H9 (cell line): ENCODE measurements at regions not wholly inside any gene's neighbourhood (a gene's known extent, or its start where the extent isn't known, plus 50 kb on each side); places are given as distances from the start of the nearest gene placed in this dataset.

ENCODE experiments used
- DNase-seq: peaks from one replicate; pipeline ENCODE4 v3.0.0-alpha.2; 2017
- H2AFZ ChIP-seq: one replicate; pipeline ENCODE4 v1.6.1; 2013; ENCODE audit warnings: mild to moderate bottlenecking, low read length, control low read depth, moderate library complexity
- H2AK5ac ChIP-seq: 2 replicates; pipeline ENCODE4 v1.6.1; 2013; ENCODE audit warnings: low read length, control low read depth, mixed read lengths; ENCODE audit not compliant: insufficient read length
- H2BK120ac ChIP-seq: one replicate; pipeline ENCODE4 v1.6.1; 2013; ENCODE audit warnings: low read depth, mild to moderate bottlenecking, low read length, control low read depth, inconsistent platforms; ENCODE audit not compliant: poor library complexity, severe bottlenecking
- H2BK12ac ChIP-seq: 2 replicates; pipeline ENCODE4 v1.6.1; 2013; ENCODE audit warnings: low read length, control low read depth, mixed read lengths, low read depth; ENCODE audit not compliant: insufficient read length
- H2BK15ac ChIP-seq: 2 replicates; pipeline ENCODE4 v1.6.1; 2013; ENCODE audit warnings: low read depth, low read length, control low read depth
- H2BK20ac ChIP-seq: one replicate; pipeline ENCODE4 v1.6.1; 2013; ENCODE audit warnings: low read depth, mild to moderate bottlenecking, low read length, control low read depth, inconsistent platforms; ENCODE audit not compliant: poor library complexity, severe bottlenecking
- H2BK5ac ChIP-seq: 2 replicates; pipeline ENCODE4 v1.6.1; 2013; ENCODE audit warnings: low read length, control low read depth, mixed read lengths; ENCODE audit not compliant: insufficient read length
- H3K14ac ChIP-seq: 2 replicates; pipeline ENCODE4 v1.6.1; 2013; ENCODE audit warnings: low read length, control low read depth; ENCODE audit not compliant: insufficient read depth
- H3K18ac ChIP-seq: 2 replicates; pipeline ENCODE4 v1.6.1; 2013; ENCODE audit warnings: low read depth, mild to moderate bottlenecking, mixed read lengths, low read length, control low read depth; ENCODE audit not compliant: insufficient read length
- H3K23ac ChIP-seq: 2 replicates; pipeline ENCODE4 v1.6.1; 2013; ENCODE audit warnings: low read length, control low read depth, mixed read lengths, low read depth; ENCODE audit not compliant: insufficient read length
- H3K23me2 ChIP-seq: 2 replicates; pipeline ENCODE4 v1.6.1; 2013; ENCODE audit warnings: low read depth, mild to moderate bottlenecking, mixed read lengths, low read length, control low read depth; ENCODE audit not compliant: insufficient read length, poor library complexity, severe bottlenecking
- H3K27ac ChIP-seq: 2 replicates; pipeline ENCODE4 v1.5.1; 2013; ENCODE audit warnings: low read length, control low read depth, mixed read lengths, low read depth; ENCODE audit not compliant: insufficient read length
- H3K27me3 ChIP-seq: 2 replicates; pipeline ENCODE4 v1.6.1; 2013; ENCODE audit warnings: low read length, control low read depth, inconsistent platforms; ENCODE audit not compliant: insufficient read depth
- H3K4ac ChIP-seq: 2 replicates; pipeline ENCODE4 v1.6.1; 2013; ENCODE audit warnings: low read depth, mild to moderate bottlenecking, control low read depth, inconsistent platforms, low read length, moderate library complexity
- H3K4me1 ChIP-seq: 2 replicates; pipeline ENCODE4 v1.6.1; 2013; ENCODE audit warnings: low read length, control low read depth, inconsistent platforms; ENCODE audit not compliant: insufficient read depth
- H3K4me2 ChIP-seq: 2 replicates; pipeline ENCODE4 v1.6.1; 2013; ENCODE audit warnings: low read length, control low read depth, mixed read lengths; ENCODE audit not compliant: insufficient read length, insufficient read depth
- H3K56ac ChIP-seq: 2 replicates; pipeline ENCODE4 v1.6.1; 2013; ENCODE audit warnings: low read depth, mild to moderate bottlenecking, mixed read lengths, low read length, control low read depth; ENCODE audit not compliant: insufficient read length
- H3K79me1 ChIP-seq: 2 replicates; pipeline ENCODE4 v1.6.1; 2013; ENCODE audit warnings: low read depth, mild to moderate bottlenecking, moderate library complexity, low read length, control low read depth, inconsistent platforms; ENCODE audit not compliant: insufficient read depth, poor library complexity, severe bottlenecking
- H3K79me2 ChIP-seq: 2 replicates; pipeline ENCODE4 v1.6.1; 2013; ENCODE audit warnings: low read length, control low read depth, inconsistent platforms; ENCODE audit not compliant: insufficient read depth
- H3K9ac ChIP-seq: 2 replicates; pipeline ENCODE4 v1.6.1; 2013; ENCODE audit warnings: low read length, control low read depth, mixed read lengths; ENCODE audit not compliant: insufficient read length; ENCODE audit errors: extremely low read depth
- H3K9me3 ChIP-seq: one replicate; pipeline ENCODE4 v1.6.1; 2013; ENCODE audit warnings: low read depth, low read length, inconsistent platforms; ENCODE audit not compliant: control insufficient read depth
- H3T11ph ChIP-seq: one replicate; pipeline ENCODE4 v1.6.1; 2013; ENCODE audit warnings: mild to moderate bottlenecking, low read length, control low read depth, inconsistent platforms
- H4K20me1 ChIP-seq: one replicate; pipeline ENCODE4 v1.6.1; 2013; ENCODE audit not compliant: control insufficient read depth, insufficient read length, insufficient read depth
- H4K5ac ChIP-seq: 2 replicates; pipeline ENCODE4 v1.6.1; 2013; ENCODE audit warnings: low read depth, mild to moderate bottlenecking, mixed read lengths, low read length, control low read depth; ENCODE audit not compliant: insufficient read length
- H4K8ac ChIP-seq: replicated peaks from 2 replicates; pipeline ENCODE4 v1.6.1; 2013; ENCODE audit warnings: low read length, control low read depth, mixed read lengths, low read depth; ENCODE audit not compliant: insufficient read length
- H4K91ac ChIP-seq: 2 replicates; pipeline ENCODE4 v1.6.1; 2013; ENCODE audit warnings: low read depth, mild to moderate bottlenecking, moderate library complexity, mixed read lengths, low read length, control low read depth; ENCODE audit not compliant: insufficient read length
- H3K27ac Mint-ChIP-seq, 3 experiments: 2 replicates in 2 of 3; 3 replicates in 1 of 3; pipeline ENCODE4 v1.8.0; 2020 to 2021; ENCODE audit warnings: mixed read lengths in 3 of 3, mild to moderate bottlenecking in 1 of 3, moderate library complexity in 1 of 3
- H3K27me3 Mint-ChIP-seq: 2 replicates; pipeline ENCODE4 v1.8.0; 2021; ENCODE audit warnings: low read depth, mild to moderate bottlenecking, moderate library complexity, mixed read lengths
- H3K36me3 Mint-ChIP-seq, 3 experiments: 2 replicates in 2 of 3; 3 replicates in 1 of 3; pipeline ENCODE4 v1.8.0; 2020 to 2021; ENCODE audit warnings: low read depth in 3 of 3, mixed read lengths in 3 of 3; ENCODE audit not compliant: insufficient read depth in 1 of 3
- H3K4me1 Mint-ChIP-seq, 2 experiments: 2 replicates each; pipeline ENCODE4 v1.8.0; 2020; ENCODE audit warnings: mixed read lengths in 2 of 2
- H3K4me3 Mint-ChIP-seq, 2 experiments: 2 replicates in 1 of 2; 3 replicates in 1 of 2; pipeline ENCODE4 v1.8.0; 2020 to 2021; ENCODE audit warnings: mild to moderate bottlenecking in 2 of 2, mixed read lengths in 2 of 2, moderate library complexity in 1 of 2
- H3K9me3 Mint-ChIP-seq, 2 experiments: 2 replicates in 1 of 2; 3 replicates in 1 of 2; pipeline ENCODE4 v1.8.0; 2020; ENCODE audit warnings: mild to moderate bottlenecking in 2 of 2, mixed read lengths in 2 of 2, moderate library complexity in 1 of 2
- WGBS: extraction: QIAGEN DNeasy Blood & Tissue Kit; methylation state at CpG from one replicate; pipeline ENCODE4 v1.1.7; 2013; ENCODE audit warnings: missing lambda C conversion rate, low lambda C conversion rate, mixed read lengths; ENCODE audit not compliant: insufficient read length; ENCODE audit errors: extremely low coverage; 5-methylcytosine and 5-hydroxymethylcytosine counted together
- TF ChIP-seq, protein P1 (sequence below): fragments of 200-600 bp; sonication (generic); conservative IDR thresholded peaks from 3 replicates; pipeline ENCODE4 v1.8.0; 2021; ENCODE audit warnings: antibody characterized with exemption, mild to moderate bottlenecking

DNA sequence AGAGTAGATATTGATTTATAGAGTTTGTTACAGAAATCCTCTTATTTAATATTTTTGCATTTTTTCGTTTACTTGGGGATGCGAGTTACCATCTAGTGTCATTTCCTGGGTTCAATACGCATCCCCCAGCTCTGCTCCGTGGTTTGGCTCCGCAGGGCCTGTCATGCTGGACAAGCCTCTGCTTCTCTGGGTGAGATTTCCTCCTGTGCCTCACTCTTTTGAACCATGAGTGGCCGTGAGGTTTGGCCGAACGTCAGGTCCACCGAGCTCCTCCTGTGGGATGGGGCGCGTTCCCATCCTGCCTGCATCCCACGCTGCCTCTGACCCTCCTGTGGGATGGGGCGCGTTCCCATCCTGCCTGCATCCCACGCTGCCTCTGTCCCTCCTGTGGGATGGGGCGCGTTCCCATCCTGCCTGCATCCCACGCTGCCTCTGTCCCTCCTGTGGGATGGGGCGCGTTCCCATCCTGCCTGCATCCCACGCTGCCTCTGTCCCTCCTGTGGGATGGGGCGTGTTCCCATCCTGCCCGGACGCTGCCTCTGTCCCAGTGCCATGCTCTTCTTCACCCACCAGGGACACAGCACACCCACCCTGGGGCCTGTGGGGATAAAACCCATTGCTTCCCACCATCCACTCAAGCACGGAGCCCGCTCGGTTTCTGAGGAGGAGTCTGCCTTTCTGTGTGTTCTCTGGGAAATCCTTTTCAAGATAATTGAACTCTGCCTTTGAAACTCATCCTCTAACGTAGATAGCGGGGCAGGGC is 506.8 kb downstream of the BRD1 start:
- Histone ChIP-seq H2BK120ac (no peak overlapping the region), H3K4me2 (no peak overlapping the region), H3K9me3 (no peaks in the 10 kb centered on the region), H3K4ac (no peak overlapping the region), H2BK5ac (no peak overlapping the region), H3T11ph (no peak overlapping the region), H2BK20ac (no peak overlapping the region), H3K4me1 (no peaks in the 10 kb centered on the region), H3K27ac (no peak overlapping the region), H2AFZ (no peak overlapping the region), H3K14ac (no peak overlapping the region), H3K56ac (no peak overlapping the region), H4K91ac (no peak overlapping the region), H4K5ac (no peak overlapping the region), H3K23me2 (no peaks in the 10 kb centered on the region), H3K27me3 (no peaks in the 10 kb centered on the region), H3K79me2 (no peaks in the 10 kb centered on the region), H3K23ac (no peak overlapping the region), H4K20me1 (no peaks in the 10 kb centered on the region), H2AK5ac (no peak overlapping the region), H3K18ac (no peak overlapping the region), H2BK12ac (no peak overlapping the region), H3K79me1 (no peaks in the 10 kb centered on the region), H2BK15ac (no peak overlapping the region), H4K8ac (no peak overlapping the region), H3K9ac (no peak overlapping the region)
- WGBS, result no CpG with 5 or more reads among the region's 29 CpGs
- no peaks in the 10 kb centered on the region for H3K9me3 Mint-ChIP-seq
- peak; percentile 23 for DNase-seq
- H3K4me1 Mint-ChIP-seq, result no peaks in the 10 kb centered on the region
- H3K36me3 Mint-ChIP-seq, result no peaks in the 10 kb centered on the region
- TF ChIP-seq, protein P1, sequence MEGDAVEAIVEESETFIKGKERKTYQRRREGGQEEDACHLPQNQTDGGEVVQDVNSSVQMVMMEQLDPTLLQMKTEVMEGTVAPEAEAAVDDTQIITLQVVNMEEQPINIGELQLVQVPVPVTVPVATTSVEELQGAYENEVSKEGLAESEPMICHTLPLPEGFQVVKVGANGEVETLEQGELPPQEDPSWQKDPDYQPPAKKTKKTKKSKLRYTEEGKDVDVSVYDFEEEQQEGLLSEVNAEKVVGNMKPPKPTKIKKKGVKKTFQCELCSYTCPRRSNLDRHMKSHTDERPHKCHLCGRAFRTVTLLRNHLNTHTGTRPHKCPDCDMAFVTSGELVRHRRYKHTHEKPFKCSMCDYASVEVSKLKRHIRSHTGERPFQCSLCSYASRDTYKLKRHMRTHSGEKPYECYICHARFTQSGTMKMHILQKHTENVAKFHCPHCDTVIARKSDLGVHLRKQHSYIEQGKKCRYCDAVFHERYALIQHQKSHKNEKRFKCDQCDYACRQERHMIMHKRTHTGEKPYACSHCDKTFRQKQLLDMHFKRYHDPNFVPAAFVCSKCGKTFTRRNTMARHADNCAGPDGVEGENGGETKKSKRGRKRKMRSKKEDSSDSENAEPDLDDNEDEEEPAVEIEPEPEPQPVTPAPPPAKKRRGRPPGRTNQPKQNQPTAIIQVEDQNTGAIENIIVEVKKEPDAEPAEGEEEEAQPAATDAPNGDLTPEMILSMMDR, result no peak
- H3K27ac Mint-ChIP-seq, result no peak overlapping the region
- H3K4me3 Mint-ChIP-seq, result no peak overlapping the region
- H3K27me3 Mint-ChIP-seq, result peaks cover 5% of the 10 kb centered on the region
